Upper lobe of left lung (tissue), 4 donors: ENCODE measurements at regions not wholly inside any gene's neighbourhood (a gene's known extent, or its start where the extent isn't known, plus 50 kb on each side); places are given as distances from the start of the nearest gene placed in this dataset.

Experiments
- POLR2A ChIP-seq, 4 donors: fragments of 450-650 bp; IDR thresholded peaks; one replicate each; pipeline ENCODE4 v1.5.1; 2016 to 2017; ENCODE audit warnings: antibody characterized with exemption in 4 of 4, mild to moderate bottlenecking in 2 of 4
- POLR2AphosphoS5 ChIP-seq, 2 donors: sonication (generic); formaldehyde crosslinking; IDR thresholded peaks; one replicate each; pipeline ENCODE4 v1.5.1; 2017; ENCODE audit warnings: antibody characterized with exemption in 2 of 2
- TF ChIP-seq, protein P1 (sequence below), 6 experiments: fragments of 450-650 bp in 4 of 6; fragments of 200-600 bp in 2 of 6; sonication (generic) in 2 of 6; IDR thresholded peaks; one replicate each; pipeline ENCODE4 v1.5.1; 2016 to 2019; ENCODE audit warnings: antibody characterized with exemption in 6 of 6

DNA sequence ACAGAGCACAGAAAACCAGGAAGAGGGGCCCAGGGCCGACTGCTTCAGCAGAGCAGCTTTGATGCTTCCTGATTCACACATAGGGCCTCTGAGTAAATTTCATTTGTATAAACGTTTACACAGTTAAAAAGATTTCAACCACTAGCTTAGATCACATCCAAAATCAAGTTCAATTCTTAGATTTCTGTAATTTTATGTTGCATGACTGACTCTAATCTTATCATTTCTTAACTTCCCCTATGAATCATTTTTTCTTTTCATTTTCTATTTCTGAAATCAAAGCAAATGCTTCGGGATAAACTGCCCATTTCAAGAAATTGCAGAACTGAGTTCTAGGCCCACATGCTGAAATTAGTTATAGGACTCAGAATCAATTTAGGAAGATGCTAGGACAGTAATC is 224.7 kb downstream of the INHBA start:
- TF ChIP-seq, protein P1, sequence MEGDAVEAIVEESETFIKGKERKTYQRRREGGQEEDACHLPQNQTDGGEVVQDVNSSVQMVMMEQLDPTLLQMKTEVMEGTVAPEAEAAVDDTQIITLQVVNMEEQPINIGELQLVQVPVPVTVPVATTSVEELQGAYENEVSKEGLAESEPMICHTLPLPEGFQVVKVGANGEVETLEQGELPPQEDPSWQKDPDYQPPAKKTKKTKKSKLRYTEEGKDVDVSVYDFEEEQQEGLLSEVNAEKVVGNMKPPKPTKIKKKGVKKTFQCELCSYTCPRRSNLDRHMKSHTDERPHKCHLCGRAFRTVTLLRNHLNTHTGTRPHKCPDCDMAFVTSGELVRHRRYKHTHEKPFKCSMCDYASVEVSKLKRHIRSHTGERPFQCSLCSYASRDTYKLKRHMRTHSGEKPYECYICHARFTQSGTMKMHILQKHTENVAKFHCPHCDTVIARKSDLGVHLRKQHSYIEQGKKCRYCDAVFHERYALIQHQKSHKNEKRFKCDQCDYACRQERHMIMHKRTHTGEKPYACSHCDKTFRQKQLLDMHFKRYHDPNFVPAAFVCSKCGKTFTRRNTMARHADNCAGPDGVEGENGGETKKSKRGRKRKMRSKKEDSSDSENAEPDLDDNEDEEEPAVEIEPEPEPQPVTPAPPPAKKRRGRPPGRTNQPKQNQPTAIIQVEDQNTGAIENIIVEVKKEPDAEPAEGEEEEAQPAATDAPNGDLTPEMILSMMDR (IDR thresholded peaks at IDR 0.05): no peak
- TF ChIP-seq POLR2A (IDR thresholded peaks at IDR 0.05) (no peak), POLR2AphosphoS5 (IDR thresholded peaks at IDR 0.05) (no peak)
